Ishikawa (cell line): ENCODE measurements at regions not wholly inside any gene's neighbourhood (a gene's known extent, or its start where the extent isn't known, plus 50 kb on each side); places are given as distances from the start of the nearest gene placed in this dataset.

ENCODE experiments used
- RAD21 ChIP-seq: IDR thresholded peaks from 2 replicates; pipeline ENCODE4 v1.6.1; 2012; ENCODE audit warnings: low read depth
- TAF1 ChIP-seq: IDR thresholded peaks from 2 replicates; pipeline ENCODE4 v1.6.1; 2012; ENCODE audit warnings: low read depth, mild to moderate bottlenecking

DNA sequence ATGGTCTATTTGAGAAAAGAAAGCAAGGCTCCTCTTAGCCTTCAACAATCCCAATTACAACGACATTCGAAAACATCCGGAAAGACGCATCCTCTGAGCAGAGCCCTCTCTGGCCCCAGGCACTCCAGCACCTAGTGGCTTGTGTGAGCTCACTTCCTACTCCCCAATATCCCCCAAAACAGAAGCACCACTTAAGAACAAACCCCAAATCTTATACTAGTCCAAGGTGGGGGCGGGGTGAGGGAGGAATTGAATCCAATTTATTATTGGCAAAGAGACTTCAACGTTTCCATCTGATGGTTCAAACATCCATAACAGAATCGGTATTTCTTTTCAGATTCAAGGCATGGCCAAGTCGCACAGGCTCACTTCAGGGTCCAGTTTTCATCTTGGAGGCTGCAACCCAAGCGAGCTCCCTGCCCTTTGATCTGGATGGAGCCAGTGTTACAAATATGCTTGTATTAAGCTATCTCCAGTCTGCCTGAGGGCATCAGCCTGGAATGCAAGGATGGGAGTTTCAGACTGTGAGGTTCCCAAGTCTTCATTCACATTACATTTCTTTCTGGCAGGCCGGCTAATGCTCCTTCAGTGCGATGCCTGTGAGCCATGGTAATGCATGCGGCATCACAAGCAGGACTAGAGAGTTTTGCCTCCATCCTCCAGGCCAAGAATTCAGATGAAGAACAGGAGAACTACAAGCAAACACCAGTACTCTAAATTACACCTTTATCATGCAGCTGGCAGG is 132.5 kb upstream of the FOXN3 start:
- no peak for TF ChIP-seq RAD21
- no peak for TF ChIP-seq TAF1
